ENCODE measurements at regions not wholly inside any gene's neighbourhood (a gene's known extent, or its start where the extent isn't known, plus 50 kb on each side); places are given as distances from the start of the nearest gene placed in this dataset.

GRCh38 chr6:91098006-91098405, 511.1 kb upstream of the MAP3K7 start:
- H3F3A ChIP-seq (ENCODE audit: insufficient read depth, low read depth) = no peaks in the 10 kb centered on the region
- ChIA-PET CTCF (no interaction called here), POLR2A (ENCODE audit: unreplicated experiment) (no interaction called here)
- no peak overlapping the region for H2AFZ ChIP-seq
- no peaks in the 10 kb centered on the region for H3K36me3 ChIP-seq (ENCODE audit: low read depth)
- H3K9me2 ChIP-seq (ENCODE audit: insufficient read depth) = no peaks in the 10 kb centered on the region
- H3K4me3 ChIP-seq = no peak overlapping the region
- H3K27me3 ChIP-seq (ENCODE audit: insufficient read depth, low read depth) = no peaks in the 10 kb centered on the region
- no peak for DNase-seq
- H3K4me2 ChIP-seq = no peak overlapping the region
- no peak overlapping the region for H3K27ac ChIP-seq
- no peaks in the 10 kb centered on the region for H3K9me3 ChIP-seq (ENCODE audit: insufficient read depth, low read depth)
- intact Hi-C loops (cut with micrococcal nuclease; ENCODE audit: unreplicated experiment) = no loop called here
- no peaks in the 10 kb centered on the region for H3K4me1 ChIP-seq (replicated peaks; ENCODE audit: insufficient read depth)
- H3K79me2 ChIP-seq (ENCODE audit: low read depth) = no peaks in the 10 kb centered on the region
- no peak for TF ChIP-seq EZH2 (IDR thresholded peaks at IDR 0.05; ENCODE audit: low read depth)
- TF ChIP-seq CTCF (conservative IDR thresholded peaks at IDR 0.05) = no peak
- no TSS peak for BruUV-seq (replicated peaks)
- H4K20me1 ChIP-seq (ENCODE audit: insufficient read depth) = no peaks in the 10 kb centered on the region

DNA sequence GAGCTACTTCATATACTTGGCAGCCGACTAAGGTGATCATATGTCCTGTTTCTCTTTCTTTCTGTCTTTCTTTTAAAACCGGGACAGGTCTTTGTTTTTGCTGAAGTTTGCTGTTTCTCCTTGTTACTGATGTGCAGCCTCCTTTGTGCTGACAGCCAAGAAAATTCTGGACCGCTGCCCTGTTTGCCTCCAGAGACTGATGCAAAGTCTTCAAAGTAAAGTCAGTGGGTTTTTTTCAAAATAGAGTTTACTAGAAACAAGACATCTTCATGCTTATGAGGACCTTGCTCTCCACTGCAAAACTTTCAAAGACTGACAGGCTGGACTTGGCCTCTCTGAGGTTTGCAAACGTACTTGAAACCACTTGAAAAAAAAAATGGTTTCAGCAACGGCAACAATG, 510.5 kb upstream of the MAP3K7 start:
- Histone ChIP-seq H3K36me3 (ENCODE audit: low read depth) (no peaks in the 10 kb centered on the region), H3F3A (ENCODE audit: insufficient read depth, low read depth) (no peaks in the 10 kb centered on the region), H3K4me2 (no peak overlapping the region), H3K4me3 (no peak overlapping the region), H4K20me1 (ENCODE audit: insufficient read depth) (no peaks in the 10 kb centered on the region), H3K4me1 (replicated peaks; ENCODE audit: insufficient read depth) (no peaks in the 10 kb centered on the region), H3K9me3 (ENCODE audit: insufficient read depth, low read depth) (no peaks in the 10 kb centered on the region), H2AFZ (no peak overlapping the region), H3K27ac (no peak overlapping the region), H3K9me2 (ENCODE audit: insufficient read depth) (no peaks in the 10 kb centered on the region), H3K79me2 (ENCODE audit: low read depth) (no peaks in the 10 kb centered on the region), H3K27me3 (ENCODE audit: insufficient read depth, low read depth) (no peaks in the 10 kb centered on the region)
- no TSS peak for BruUV-seq (replicated peaks)
- ChIA-PET CTCF (no interaction called here), POLR2A (ENCODE audit: unreplicated experiment) (no interaction called here)
- TF ChIP-seq EZH2 (IDR thresholded peaks at IDR 0.05; ENCODE audit: low read depth) = no peak
- intact Hi-C loops (cut with micrococcal nuclease; ENCODE audit: unreplicated experiment) = no loop called here
- DNase-seq = no peak

DNA sequence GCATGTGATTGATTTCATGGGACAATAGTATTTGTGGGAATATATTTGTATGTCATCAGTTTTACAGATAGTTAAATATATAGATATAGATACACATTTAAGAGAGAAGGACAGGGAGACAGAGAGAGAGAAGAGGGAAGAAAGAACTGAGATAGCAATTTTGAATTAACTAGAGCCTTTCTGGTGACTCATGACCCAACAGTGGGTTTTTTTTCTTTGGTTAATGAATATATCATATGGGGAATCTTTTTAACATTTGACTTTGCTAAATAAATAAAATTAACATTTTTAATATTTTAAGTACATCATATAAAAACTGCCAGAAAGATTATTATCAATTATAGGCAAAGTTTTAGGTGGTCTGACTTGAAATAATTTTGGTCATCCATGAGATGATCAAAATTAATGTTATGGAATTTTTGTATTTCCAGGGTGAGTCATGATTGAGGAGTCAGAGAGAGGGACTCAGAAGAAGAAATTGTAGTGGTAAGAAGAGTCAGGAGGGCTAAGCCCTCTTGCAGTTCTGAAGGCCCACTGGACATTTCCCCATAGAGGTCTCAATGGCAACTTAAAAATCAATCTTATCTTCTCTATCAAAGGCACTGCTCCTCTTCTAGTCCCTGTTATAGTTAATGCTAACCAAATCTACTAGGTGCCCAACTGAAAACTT, 508.1 kb upstream of the MAP3K7 start:
- intact Hi-C loops (cut with micrococcal nuclease; ENCODE audit: unreplicated experiment) = no loop called here

More for the DNA sequence above, 508.1 kb upstream of the MAP3K7 start:
- H3K9me2 ChIP-seq (ENCODE audit: insufficient read depth) = no peaks in the 10 kb centered on the region
- CTCF ChIA-PET = no interaction called here
- no peaks in the 10 kb centered on the region for H3K36me3 ChIP-seq (ENCODE audit: low read depth)
- no peak overlapping the region for H3K4me3 ChIP-seq
- no peak overlapping the region for H3K4me2 ChIP-seq
- no peaks in the 10 kb centered on the region for H3F3A ChIP-seq (ENCODE audit: insufficient read depth, low read depth)
- H3K79me2 ChIP-seq (ENCODE audit: low read depth) = no peaks in the 10 kb centered on the region
- no peaks in the 10 kb centered on the region for H3K27me3 ChIP-seq (ENCODE audit: insufficient read depth, low read depth)
- BruUV-seq (replicated peaks) = no TSS peak
- H4K20me1 ChIP-seq (ENCODE audit: insufficient read depth) = no peaks in the 10 kb centered on the region
- H3K9me3 ChIP-seq (ENCODE audit: insufficient read depth, low read depth) = no peaks in the 10 kb centered on the region
- no peaks in the 10 kb centered on the region for H3K4me1 ChIP-seq (replicated peaks; ENCODE audit: insufficient read depth)
- POLR2A ChIA-PET (ENCODE audit: unreplicated experiment) = no interaction called here
- no peak for DNase-seq
- no peak overlapping the region for H3K27ac ChIP-seq
- no peak overlapping the region for H2AFZ ChIP-seq
- TF ChIP-seq EZH2 (IDR thresholded peaks at IDR 0.05; ENCODE audit: low read depth) (no peak), CTCF (conservative IDR thresholded peaks at IDR 0.05) (no peak)
